ENCODE measurements at regions not wholly inside any gene's neighbourhood (a gene's known extent, or its start where the extent isn't known, plus 50 kb on each side); places are given as distances from the start of the nearest gene placed in this dataset.

GRCh38 chr2:104583811-104584210, 270.1 kb upstream of the POU3F3 start:
- H3K4me1 ChIP-seq (ENCODE audit: control insufficient read depth in 1 of 2, insufficient read depth in 2 of 2, low read depth in 1 of 2, low read length in 1 of 2), result no peaks in the 10 kb centered on the region
- H3K9me3 ChIP-seq, result no peaks in the 10 kb centered on the region; the same call in 1 of the 2 replicates
- ChIA-PET CTCF (no interaction called here), POLR2A (no interaction called here)
- no peak overlapping the region for H3K27ac ChIP-seq (ENCODE audit: low read depth in 2 of 2, low read length in 1 of 2)
- no peaks in the 10 kb centered on the region for H3K36me3 ChIP-seq (replicated peaks in 1 of 2; ENCODE audit: control insufficient read depth in 1 of 2, insufficient read depth in 2 of 2, low read length in 1 of 2)
- H3K4me2 ChIP-seq, result no peak overlapping the region
- H3F3A ChIP-seq (replicated peaks; ENCODE audit: insufficient read depth), result no peaks in the 10 kb centered on the region
- no peak overlapping the region for H2AFZ ChIP-seq (ENCODE audit: low read depth)
- H3K4me3 ChIP-seq (ENCODE audit: low read depth in 2 of 2, low read length in 1 of 2), result no peak overlapping the region
- TF ChIP-seq, protein P1, sequence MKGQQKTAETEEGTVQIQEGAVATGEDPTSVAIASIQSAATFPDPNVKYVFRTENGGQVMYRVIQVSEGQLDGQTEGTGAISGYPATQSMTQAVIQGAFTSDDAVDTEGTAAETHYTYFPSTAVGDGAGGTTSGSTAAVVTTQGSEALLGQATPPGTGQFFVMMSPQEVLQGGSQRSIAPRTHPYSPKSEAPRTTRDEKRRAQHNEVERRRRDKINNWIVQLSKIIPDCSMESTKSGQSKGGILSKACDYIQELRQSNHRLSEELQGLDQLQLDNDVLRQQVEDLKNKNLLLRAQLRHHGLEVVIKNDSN (IDR thresholded peaks at IDR 0.05; ENCODE audit: borderline replicate concordance, low read depth), result no peak
- TF ChIP-seq, protein P2, sequence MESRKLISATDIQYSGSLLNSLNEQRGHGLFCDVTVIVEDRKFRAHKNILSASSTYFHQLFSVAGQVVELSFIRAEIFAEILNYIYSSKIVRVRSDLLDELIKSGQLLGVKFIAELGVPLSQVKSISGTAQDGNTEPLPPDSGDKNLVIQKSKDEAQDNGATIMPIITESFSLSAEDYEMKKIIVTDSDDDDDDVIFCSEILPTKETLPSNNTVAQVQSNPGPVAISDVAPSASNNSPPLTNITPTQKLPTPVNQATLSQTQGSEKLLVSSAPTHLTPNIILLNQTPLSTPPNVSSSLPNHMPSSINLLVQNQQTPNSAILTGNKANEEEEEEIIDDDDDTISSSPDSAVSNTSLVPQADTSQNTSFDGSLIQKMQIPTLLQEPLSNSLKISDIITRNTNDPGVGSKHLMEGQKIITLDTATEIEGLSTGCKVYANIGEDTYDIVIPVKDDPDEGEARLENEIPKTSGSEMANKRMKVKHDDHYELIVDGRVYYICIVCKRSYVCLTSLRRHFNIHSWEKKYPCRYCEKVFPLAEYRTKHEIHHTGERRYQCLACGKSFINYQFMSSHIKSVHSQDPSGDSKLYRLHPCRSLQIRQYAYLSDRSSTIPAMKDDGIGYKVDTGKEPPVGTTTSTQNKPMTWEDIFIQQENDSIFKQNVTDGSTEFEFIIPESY (IDR thresholded peaks at IDR 0.05; ENCODE audit: borderline replicate concordance, low read depth), result no peak
- TF ChIP-seq GABPA (IDR thresholded peaks at IDR 0.05; ENCODE audit: low read depth), result no peak
- TF ChIP-seq ELF1 (IDR thresholded peaks at IDR 0.05), result no peak
- TF ChIP-seq REST (IDR thresholded peaks at IDR 0.05; ENCODE audit: low read depth, low read length), result no peak
- no peak for TF ChIP-seq FOXM1 (IDR thresholded peaks at IDR 0.05; ENCODE audit: low read depth)
- no peak for TF ChIP-seq TAF1 (IDR thresholded peaks at IDR 0.05; ENCODE audit: borderline replicate concordance, low read depth, low read length)
- TF ChIP-seq MEF2A (IDR thresholded peaks at IDR 0.05; ENCODE audit: borderline replicate concordance, low read depth), result no peak
- TF ChIP-seq NRF1 (IDR thresholded peaks at IDR 0.05; ENCODE audit: low read depth, low read length), result no peak
- TF ChIP-seq YY1 (IDR thresholded peaks at IDR 0.05; ENCODE audit: low read depth), result no peak
- no peak for TF ChIP-seq NFIC (IDR thresholded peaks at IDR 0.05; ENCODE audit: borderline replicate concordance)
- TF ChIP-seq RFX5 (IDR thresholded peaks at IDR 0.05; ENCODE audit: low read length), result no peak
- TF ChIP-seq SMC3 (IDR thresholded peaks at IDR 0.05; ENCODE audit: low read depth, low read length), result no peak
- TF ChIP-seq TCF12 (IDR thresholded peaks at IDR 0.05), result no peak
- TF ChIP-seq, protein P3, sequence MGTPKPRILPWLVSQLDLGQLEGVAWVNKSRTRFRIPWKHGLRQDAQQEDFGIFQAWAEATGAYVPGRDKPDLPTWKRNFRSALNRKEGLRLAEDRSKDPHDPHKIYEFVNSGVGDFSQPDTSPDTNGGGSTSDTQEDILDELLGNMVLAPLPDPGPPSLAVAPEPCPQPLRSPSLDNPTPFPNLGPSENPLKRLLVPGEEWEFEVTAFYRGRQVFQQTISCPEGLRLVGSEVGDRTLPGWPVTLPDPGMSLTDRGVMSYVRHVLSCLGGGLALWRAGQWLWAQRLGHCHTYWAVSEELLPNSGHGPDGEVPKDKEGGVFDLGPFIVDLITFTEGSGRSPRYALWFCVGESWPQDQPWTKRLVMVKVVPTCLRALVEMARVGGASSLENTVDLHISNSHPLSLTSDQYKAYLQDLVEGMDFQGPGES (IDR thresholded peaks at IDR 0.05; ENCODE audit: low read depth, low read length), result no peak
- no peak for TF ChIP-seq CTCF (IDR thresholded peaks at IDR 0.05)
- no peak for TF ChIP-seq FOXJ3 (CRISPR knock-in tag; IDR thresholded peaks at IDR 0.05)
- no peak for TF ChIP-seq GATA2 (CRISPR knock-in tag; IDR thresholded peaks at IDR 0.05)
- no peaks in the 10 kb centered on the region for H3K79me2 ChIP-seq (ENCODE audit: insufficient read depth)
- H3K9me2 ChIP-seq, result no peaks in the 10 kb centered on the region
- no peak overlapping the region for H3K9ac ChIP-seq
- 37% methylated on average over 6 of the region's 7 CpGs for WGBS (ENCODE audit: low lambda C conversion rate)
- H3K27me3 ChIP-seq (ENCODE audit: insufficient read depth), result no peaks in the 10 kb centered on the region
- DNase-seq, result no peak
- H4K20me1 ChIP-seq (ENCODE audit: insufficient read depth), result no peaks in the 10 kb centered on the region
